ENCODE measurements at regions not wholly inside any gene's neighbourhood (a gene's known extent, or its start where the extent isn't known, plus 50 kb on each side); places are given as distances from the start of the nearest gene placed in this dataset.

DNA sequence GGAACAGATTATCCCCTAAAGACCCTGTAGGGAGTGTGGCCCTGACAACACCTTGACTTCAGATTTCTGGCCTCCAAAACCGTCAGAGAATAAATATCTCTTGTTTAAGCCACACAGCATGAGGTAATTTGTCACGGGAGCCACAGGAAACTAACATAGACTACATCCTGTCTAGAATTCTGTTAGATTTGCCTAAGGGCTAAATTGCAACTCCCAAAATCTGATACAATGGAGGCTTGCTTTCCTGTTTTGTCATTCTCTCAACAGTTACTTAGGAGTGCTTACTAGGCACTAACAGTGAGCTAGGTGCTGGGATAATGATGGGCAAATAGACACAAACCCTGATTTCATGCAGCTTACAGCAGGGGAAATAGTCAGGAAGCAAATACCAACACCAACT lies 141.6 kb downstream of the MIS18A start:
- TF ChIP-seq TAF1 (IDR thresholded peaks at IDR 0.05; ENCODE audit: borderline replicate concordance, insufficient read depth, low read length) (no peak), FOXP2 (optimal IDR thresholded peaks at IDR 0.05; ENCODE audit: borderline replicate concordance, extremely low read depth, extremely low read length, insufficient read depth) (no peak), SIN3A (IDR thresholded peaks at IDR 0.05; ENCODE audit: borderline replicate concordance, insufficient read depth, low read length) (no peak), REST (IDR thresholded peaks at IDR 0.05; ENCODE audit: insufficient read depth in 1 of 2, low read depth in 2 of 2, low read length in 2 of 2) (no peak), POLR2AphosphoS5 (IDR thresholded peaks at IDR 0.05; ENCODE audit: low read depth, low read length) (no peak)

- no peak for TF ChIP-seq POLR2AphosphoS5 (IDR thresholded peaks at IDR 0.05; ENCODE audit: low read depth, low read length)
- no peak for TF ChIP-seq REST (IDR thresholded peaks at IDR 0.05; ENCODE audit: insufficient read depth in 1 of 2, low read depth in 2 of 2, low read length in 2 of 2)
- no peak for TF ChIP-seq TAF1 (IDR thresholded peaks at IDR 0.05; ENCODE audit: borderline replicate concordance, insufficient read depth, low read length)
- TF ChIP-seq SIN3A (IDR thresholded peaks at IDR 0.05; ENCODE audit: borderline replicate concordance, insufficient read depth, low read length), result no peak
- no peak for TF ChIP-seq FOXP2 (optimal IDR thresholded peaks at IDR 0.05; ENCODE audit: borderline replicate concordance, extremely low read depth, extremely low read length, insufficient read depth)
Measured at GRCh38 chr21:32136546-32136945, 142.3 kb downstream of the MIS18A start.

DNA sequence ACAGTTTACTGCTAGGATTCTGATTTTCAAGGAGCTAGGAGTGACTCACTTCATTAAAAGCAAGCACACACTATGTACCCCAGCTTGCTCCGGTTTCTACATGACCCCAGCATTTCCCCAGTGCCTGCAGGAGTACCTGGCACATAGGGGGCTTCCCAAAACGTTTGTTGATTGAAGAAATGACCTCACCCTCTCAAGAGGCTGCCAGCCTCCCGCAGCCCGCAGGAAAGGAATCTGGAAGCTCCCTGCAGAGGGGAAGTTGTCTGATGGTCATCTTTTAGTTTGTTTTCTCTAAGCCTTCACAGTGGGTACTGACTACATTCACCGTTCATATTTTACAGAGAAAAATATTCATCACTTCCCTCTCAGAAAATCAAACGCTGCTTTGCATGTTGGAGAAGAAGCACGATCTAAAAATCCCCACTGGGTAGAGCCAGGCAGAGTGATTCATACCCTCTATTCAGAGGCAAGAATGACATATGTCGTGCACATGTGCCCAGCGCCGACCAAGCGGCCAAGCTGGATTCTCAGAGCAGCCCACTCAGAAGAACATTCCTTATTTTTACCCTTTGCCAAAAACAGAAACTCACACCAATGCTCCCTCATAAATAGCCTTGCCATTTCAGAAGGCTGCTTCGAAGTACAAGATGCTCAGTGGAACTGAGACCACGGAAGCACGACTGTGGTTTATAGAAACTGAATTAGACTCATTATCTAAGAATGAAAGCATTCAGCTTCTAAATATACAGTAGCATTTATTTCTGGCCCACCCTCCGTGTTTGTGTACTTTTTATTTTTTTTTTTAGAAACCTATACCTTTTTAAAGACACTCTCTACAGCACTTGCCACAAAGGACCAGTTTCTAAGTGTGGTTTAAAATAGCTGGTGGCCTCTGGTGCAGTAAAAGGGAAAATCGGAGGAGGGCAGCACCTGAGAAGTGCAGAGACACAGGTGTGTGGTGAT lies 143.2 kb downstream of the MIS18A start:
- TF ChIP-seq FOXP2 (optimal IDR thresholded peaks at IDR 0.05; ENCODE audit: borderline replicate concordance, extremely low read depth, extremely low read length, insufficient read depth) (no peak), TAF1 (IDR thresholded peaks at IDR 0.05; ENCODE audit: borderline replicate concordance, insufficient read depth, low read length) (no peak), SIN3A (IDR thresholded peaks at IDR 0.05; ENCODE audit: borderline replicate concordance, insufficient read depth, low read length) (no peak), REST (IDR thresholded peaks at IDR 0.05; ENCODE audit: insufficient read depth in 1 of 2, low read depth in 2 of 2, low read length in 2 of 2) (no peak), POLR2AphosphoS5 (IDR thresholded peaks at IDR 0.05; ENCODE audit: low read depth, low read length) (no peak)

DNA sequence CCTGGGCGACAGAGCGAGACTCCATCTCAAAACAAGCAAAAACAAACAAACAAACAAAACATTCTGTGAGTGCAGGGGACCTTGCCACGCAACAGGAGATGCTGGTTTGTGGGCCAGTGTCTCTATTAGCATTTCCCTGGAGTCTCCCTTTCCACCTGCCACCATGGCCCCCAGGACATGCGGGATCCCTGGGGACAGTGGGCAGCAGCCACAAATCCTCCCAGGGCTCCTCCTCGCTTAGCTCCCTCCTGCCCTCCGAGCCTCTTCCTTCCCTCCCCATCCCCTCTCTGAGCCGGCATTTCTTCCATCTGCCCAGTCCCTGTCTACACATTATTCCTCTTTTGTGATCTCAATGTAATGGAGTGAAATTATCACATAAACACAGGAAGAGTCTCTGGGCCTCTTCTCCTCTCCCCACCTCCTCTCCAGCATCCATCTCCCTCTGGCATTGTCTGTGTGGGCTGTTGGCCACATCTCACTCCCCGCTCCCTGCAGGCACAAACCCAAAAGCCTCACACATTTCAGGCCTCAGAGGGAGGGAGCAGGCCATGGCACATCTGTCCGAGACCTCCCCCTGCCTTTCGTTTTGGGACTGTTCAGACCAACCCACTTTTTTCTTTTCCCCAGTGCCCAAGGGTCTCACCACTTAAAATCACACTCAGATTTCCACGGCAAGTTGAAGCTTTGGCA lies 144.3 kb downstream of the MIS18A start:
- TF ChIP-seq FOXP2 (optimal IDR thresholded peaks at IDR 0.05; ENCODE audit: borderline replicate concordance, extremely low read depth, extremely low read length, insufficient read depth) (no peak), SIN3A (IDR thresholded peaks at IDR 0.05; ENCODE audit: borderline replicate concordance, insufficient read depth, low read length) (no peak), POLR2AphosphoS5 (IDR thresholded peaks at IDR 0.05; ENCODE audit: low read depth, low read length) (no peak), TAF1 (IDR thresholded peaks at IDR 0.05; ENCODE audit: borderline replicate concordance, insufficient read depth, low read length) (no peak), REST (IDR thresholded peaks at IDR 0.05; ENCODE audit: insufficient read depth in 1 of 2, low read depth in 2 of 2, low read length in 2 of 2) (no peak)

All from PFSK-1 (cell line).